ENCODE measurements at regions not wholly inside any gene's neighbourhood (a gene's known extent, or its start where the extent isn't known, plus 50 kb on each side); places are given as distances from the start of the nearest gene placed in this dataset.

GRCh38 chr15:101561584-101561906 lies 72.0 kb upstream of the PCSK6 start:
- Histone ChIP-seq H3K27me3 (replicated peaks) (no peaks in the 10 kb centered on the region), H3K9me3 (replicated peaks) (no peaks in the 10 kb centered on the region; the same call in 1 of the 2 replicates), H3K4me1 (replicated peaks) (no peaks in the 10 kb centered on the region), H3K27ac (no peak overlapping the region), H3K36me3 (no peaks in the 10 kb centered on the region), H3K4me3 (no peak overlapping the region)
- peak in 1 of 2 experiments; percentile 36 for DNase-seq (ENCODE audit: low read depth in 1 of 2, low spot score in 2 of 2)

- no peaks in the 10 kb centered on the region for H3K36me3 ChIP-seq
- no peak overlapping the region for H3K27ac ChIP-seq
- no peaks in the 10 kb centered on the region; the same call in 1 of the 2 replicates for H3K9me3 ChIP-seq (replicated peaks)
- no peaks in the 10 kb centered on the region for H3K27me3 ChIP-seq (replicated peaks)
- DNase-seq (ENCODE audit: low read depth in 1 of 2, low spot score in 2 of 2) = peak in 1 of 2 experiments; percentile 14
- H3K4me3 ChIP-seq = no peak overlapping the region
- peaks cover 4% of the 10 kb centered on the region; the same call in 1 of the 2 replicates for H3K4me1 ChIP-seq (replicated peaks)
These were observed 71.4 kb upstream of the PCSK6 start for GRCh38 chr15:101560722-101561583.

- Histone ChIP-seq H3K9me3 (replicated peaks) (no peaks in the 10 kb centered on the region; the same call in 1 of the 2 replicates), H3K4me1 (replicated peaks) (peaks cover 10% of the 10 kb centered on the region), H3K36me3 (no peaks in the 10 kb centered on the region), H3K27me3 (replicated peaks) (no peaks in the 10 kb centered on the region), H3K27ac (no peak overlapping the region), H3K4me3 (no peak overlapping the region)
- DNase-seq (ENCODE audit: low read depth in 1 of 2, low spot score in 2 of 2) = no peak
These were observed 70.4 kb upstream of the PCSK6 start for GRCh38 chr15:101559952-101560351.

- DNase-seq (ENCODE audit: low read depth in 1 of 2, low spot score in 2 of 2) = peak in 1 of 2 experiments; percentile 15
These were observed 68.9 kb upstream of the PCSK6 start for GRCh38 chr15:101558221-101558941.

GRCh38 chr15:101556273-101556672 lies 66.8 kb upstream of the PCSK6 start:
- Histone ChIP-seq H3K36me3 (no peaks in the 10 kb centered on the region), H3K27ac (no peak overlapping the region), H3K9me3 (replicated peaks) (no peaks in the 10 kb centered on the region), H3K4me3 (no peak overlapping the region), H3K27me3 (replicated peaks) (no peaks in the 10 kb centered on the region), H3K4me1 (replicated peaks) (peaks cover 28% of the 10 kb centered on the region)
- peak in 1 of 2 experiments; percentile 35 for DNase-seq (ENCODE audit: low read depth in 1 of 2, low spot score in 2 of 2)

More at GRCh38 chr15:101558221-101558941, 68.9 kb upstream of the PCSK6 start:
- Histone ChIP-seq H3K27me3 (replicated peaks) (no peaks in the 10 kb centered on the region), H3K4me3 (no peak overlapping the region), H3K27ac (no peak overlapping the region), H3K4me1 (replicated peaks) (peaks cover 26% of the 10 kb centered on the region), H3K36me3 (no peaks in the 10 kb centered on the region), H3K9me3 (replicated peaks) (no peaks in the 10 kb centered on the region; the same call in 1 of the 2 replicates)

GRCh38 chr15:101554115-101554915 lies 64.8 kb upstream of the PCSK6 start:
- no peaks in the 10 kb centered on the region for H3K27me3 ChIP-seq (replicated peaks)
- peak; percentile 69 to 79 for DNase-seq (ENCODE audit: low read depth in 1 of 2, low spot score in 2 of 2)
- no peaks in the 10 kb centered on the region for H3K9me3 ChIP-seq (replicated peaks)
- H3K4me1 ChIP-seq (replicated peaks) = peaks cover 28% of the 10 kb centered on the region
- no peak overlapping the region for H3K4me3 ChIP-seq
- no peaks in the 10 kb centered on the region for H3K36me3 ChIP-seq
- H3K27ac ChIP-seq = peak overlapping the region; percentile 91

- Histone ChIP-seq H3K27ac (no peak overlapping the region), H3K9me3 (replicated peaks) (no peaks in the 10 kb centered on the region), H3K4me3 (no peak overlapping the region), H3K27me3 (replicated peaks) (peaks cover 7% of the 10 kb centered on the region), H3K36me3 (no peaks in the 10 kb centered on the region), H3K4me1 (replicated peaks) (peaks cover 28% of the 10 kb centered on the region)
- peak in 1 of 2 experiments; percentile 38 for DNase-seq (ENCODE audit: low read depth in 1 of 2, low spot score in 2 of 2)
These were observed 62.4 kb upstream of the PCSK6 start for GRCh38 chr15:101551696-101552591.

- no peak for DNase-seq (ENCODE audit: low read depth in 1 of 2, low spot score in 2 of 2)
- no peak overlapping the region for H3K27ac ChIP-seq
- peaks cover 7% of the 10 kb centered on the region for H3K27me3 ChIP-seq (replicated peaks)
- no peaks in the 10 kb centered on the region; the same call in 1 of the 2 replicates for H3K9me3 ChIP-seq (replicated peaks)
- H3K4me3 ChIP-seq = no peak overlapping the region
- H3K36me3 ChIP-seq = no peaks in the 10 kb centered on the region
- H3K4me1 ChIP-seq (replicated peaks) = peaks cover 19% of the 10 kb centered on the region
These were observed 60.6 kb upstream of the PCSK6 start for GRCh38 chr15:101550124-101550523.

GRCh38 chr15:101549647-101550046 lies 60.1 kb upstream of the PCSK6 start:
- H3K9me3 ChIP-seq (replicated peaks) = no peaks in the 10 kb centered on the region; the same call in 1 of the 2 replicates
- no peak overlapping the region for H3K4me3 ChIP-seq
- DNase-seq (ENCODE audit: low read depth in 1 of 2, low spot score in 2 of 2) = no peak
- no peak overlapping the region for H3K27ac ChIP-seq
- H3K4me1 ChIP-seq (replicated peaks) = peaks cover 15% of the 10 kb centered on the region
- peaks cover 7% of the 10 kb centered on the region for H3K27me3 ChIP-seq (replicated peaks)
- H3K36me3 ChIP-seq = no peaks in the 10 kb centered on the region

GRCh38 chr15:101547737-101548136 lies 58.2 kb upstream of the PCSK6 start:
- no peak overlapping the region for H3K4me3 ChIP-seq
- no peak for DNase-seq (ENCODE audit: low read depth in 1 of 2, low spot score in 2 of 2)
- peaks cover 7% of the 10 kb centered on the region for H3K27me3 ChIP-seq (replicated peaks)
- no peak overlapping the region for H3K27ac ChIP-seq
- no peaks in the 10 kb centered on the region; the same call in 1 of the 2 replicates for H3K9me3 ChIP-seq (replicated peaks)
- H3K36me3 ChIP-seq = no peaks in the 10 kb centered on the region
- no peaks in the 10 kb centered on the region for H3K4me1 ChIP-seq (replicated peaks)

- no peak for DNase-seq (ENCODE audit: low read depth in 1 of 2, low spot score in 2 of 2)
- H3K4me3 ChIP-seq = no peak overlapping the region
- peaks cover 7% of the 10 kb centered on the region for H3K27me3 ChIP-seq (replicated peaks)
- no peaks in the 10 kb centered on the region for H3K4me1 ChIP-seq (replicated peaks)
- H3K9me3 ChIP-seq (replicated peaks) = no peaks in the 10 kb centered on the region; the same call in 1 of the 2 replicates
- no peaks in the 10 kb centered on the region for H3K36me3 ChIP-seq
- H3K27ac ChIP-seq = no peak overlapping the region
These were observed 56.3 kb upstream of the PCSK6 start for GRCh38 chr15:101545548-101546505.

GRCh38 chr15:101544613-101544945 lies 55.1 kb upstream of the PCSK6 start:
- no peak overlapping the region for H3K27ac ChIP-seq
- H3K4me1 ChIP-seq (replicated peaks) = no peaks in the 10 kb centered on the region
- no peak for DNase-seq (ENCODE audit: low read depth in 1 of 2, low spot score in 2 of 2)
- H3K9me3 ChIP-seq (replicated peaks) = no peaks in the 10 kb centered on the region; the same call in 1 of the 2 replicates
- no peaks in the 10 kb centered on the region for H3K36me3 ChIP-seq
- H3K4me3 ChIP-seq = no peak overlapping the region
- H3K27me3 ChIP-seq (replicated peaks) = peaks cover 7% of the 10 kb centered on the region

Data from SJSA1 (cell line).